HL-60/S4 treated with retinoic acid at 250 ng/mL for 4 days and 3 days (cell line): ENCODE measurements at regions not wholly inside any gene's neighbourhood (a gene's known extent, or its start where the extent isn't known, plus 50 kb on each side); places are given as distances from the start of the nearest gene placed in this dataset.
"Not testable (repeated sequence)": the region's sequence is repeated elsewhere in the genome, so short reads cannot be mapped to it uniquely, and the experiment has no call there.

Experiments
- in situ Hi-C: fragments of 300-500 bp; cut with MboI; formaldehyde crosslinking; loops from 2 replicates; pipeline ENCODE4 v1.7.0; 2022; ENCODE audit warnings: low sequenced_read_pairs

GRCh38 chr6:168795611-168796010 lies 354.6 kb downstream of the SMOC2 start:
- in situ Hi-C loops = not testable (repeated sequence)

GRCh38 chr6:168794491-168794890 lies 353.5 kb downstream of the SMOC2 start:
- in situ Hi-C loops = no loop called here

- in situ Hi-C loops = no loop called here
Observed at GRCh38 chr6:168793649-168794048, 352.7 kb downstream of the SMOC2 start.

- in situ Hi-C loops = no loop called here
Observed at GRCh38 chr6:168791917-168792316, 350.9 kb downstream of the SMOC2 start.

- in situ Hi-C loops = no loop called here
Observed at GRCh38 chr6:168789699-168790098, 348.7 kb downstream of the SMOC2 start.

GRCh38 chr6:168785720-168786511 lies 344.9 kb downstream of the SMOC2 start:
- in situ Hi-C loops = no loop called here

- in situ Hi-C loops = no loop called here
Observed at GRCh38 chr6:168784426-168784825, 343.4 kb downstream of the SMOC2 start.

- in situ Hi-C loops = no loop called here
Observed at GRCh38 chr6:168783720-168784119, 342.7 kb downstream of the SMOC2 start.

- in situ Hi-C loops = no loop called here
Observed at GRCh38 chr6:168782187-168782751, 341.3 kb downstream of the SMOC2 start.

GRCh38 chr6:168778201-168778600 lies 337.2 kb downstream of the SMOC2 start:
- in situ Hi-C loops = no loop called here

- in situ Hi-C loops = no loop called here
Observed at GRCh38 chr6:168774381-168774780, 333.4 kb downstream of the SMOC2 start.

GRCh38 chr6:168773788-168774187 lies 332.8 kb downstream of the SMOC2 start:
- in situ Hi-C loops = no loop called here

GRCh38 chr6:168765752-168766151 lies 324.8 kb downstream of the SMOC2 start:
- in situ Hi-C loops = no loop called here

- in situ Hi-C loops = no loop called here
Observed at GRCh38 chr6:168756009-168756634, 315.1 kb downstream of the SMOC2 start.

GRCh38 chr6:168746643-168747042 lies 305.7 kb downstream of the SMOC2 start:
- in situ Hi-C loops = no loop called here

GRCh38 chr6:168746013-168746412 lies 305.0 kb downstream of the SMOC2 start:
- in situ Hi-C loops = no loop called here

- in situ Hi-C loops = no loop called here
Observed at GRCh38 chr6:168744861-168745260, 303.9 kb downstream of the SMOC2 start.

GRCh38 chr6:168741942-168742782 lies 301.2 kb downstream of the SMOC2 start:
- in situ Hi-C loops = no loop called here

GRCh38 chr6:168741305-168741704 lies 300.3 kb downstream of the SMOC2 start:
- in situ Hi-C loops = no loop called here

GRCh38 chr6:168739381-168739780 lies 298.4 kb downstream of the SMOC2 start:
- in situ Hi-C loops = no loop called here

GRCh38 chr6:168737481-168737880 lies 296.5 kb downstream of the SMOC2 start:
- in situ Hi-C loops = no loop called here
